ENCODE measurements at regions not wholly inside any gene's neighbourhood (a gene's known extent, or its start where the extent isn't known, plus 50 kb on each side); places are given as distances from the start of the nearest gene placed in this dataset.

DNA sequence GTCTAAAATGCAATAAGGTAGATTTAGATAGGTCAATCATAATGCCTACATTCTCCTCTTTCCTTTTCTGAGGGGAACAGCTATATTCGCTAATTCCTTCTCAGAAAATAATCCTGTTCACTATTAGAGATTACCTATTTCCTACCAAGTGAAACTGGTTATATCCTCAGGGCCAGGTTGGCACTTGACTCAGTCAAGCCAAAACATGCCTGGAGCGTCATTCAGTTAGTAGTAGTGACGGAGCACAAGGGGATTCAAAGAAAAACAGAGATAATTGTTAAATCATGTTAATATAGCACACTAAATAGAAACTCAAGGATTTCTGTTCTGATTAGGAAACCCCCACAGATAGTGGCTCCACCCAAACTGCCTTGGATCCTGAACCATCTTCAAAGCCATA lies 515.4 kb upstream of the PTPRD start:
- POLR2A ChIA-PET, result interaction anchor here (1.1 kb wide), 1 partner anchor 25 kb away, joined by 3 read pairs; no protein-coding TSS in a partner anchor

DNA sequence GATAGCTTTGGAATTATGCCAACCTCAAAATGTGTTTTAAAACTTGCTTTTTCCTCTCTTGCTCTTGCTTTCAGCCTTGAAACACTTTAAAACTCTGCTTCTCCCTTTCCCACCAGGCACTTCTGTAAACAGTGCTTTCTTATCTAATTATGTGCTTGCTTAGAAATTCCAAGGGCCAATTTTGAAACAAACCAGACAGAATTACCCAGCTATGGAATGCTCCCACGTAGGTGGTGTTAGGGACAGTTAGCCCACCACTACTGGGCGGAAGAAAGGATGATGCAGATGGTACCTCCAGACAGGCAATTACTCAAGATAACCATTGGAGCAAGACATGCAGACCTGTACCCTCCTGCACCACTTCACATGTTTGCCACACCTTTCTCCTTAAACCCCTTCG lies 523.0 kb upstream of the PTPRD start:
- Histone ChIP-seq H3K79me2 (ENCODE audit: insufficient read depth, low read depth, low read length) (no peaks in the 10 kb centered on the region), H3K4me2 (ENCODE audit: low read length) (no peak overlapping the region), H4K20me1 (ENCODE audit: insufficient read depth, low read length) (no peaks in the 10 kb centered on the region), H3K36me3 (ENCODE audit: insufficient read depth, low read length) (no peaks in the 10 kb centered on the region), H2AFZ (ENCODE audit: low read length) (no peak overlapping the region), H3K9me2 (ENCODE audit: insufficient read depth, low read length) (no peaks in the 10 kb centered on the region), H3K9me3 (ENCODE audit: low read length) (no peaks in the 10 kb centered on the region), H3K4me1 (ENCODE audit: insufficient read depth, low read length, poor library complexity, severe bottlenecking) (no peaks in the 10 kb centered on the region), H3K4me3 (ENCODE audit: low read depth, low read length, poor library complexity, severe bottlenecking) (no peak overlapping the region), H3K27ac (ENCODE audit: low read depth, low read length, poor library complexity, severe bottlenecking) (no peak overlapping the region)
- TF ChIP-seq, protein P1, sequence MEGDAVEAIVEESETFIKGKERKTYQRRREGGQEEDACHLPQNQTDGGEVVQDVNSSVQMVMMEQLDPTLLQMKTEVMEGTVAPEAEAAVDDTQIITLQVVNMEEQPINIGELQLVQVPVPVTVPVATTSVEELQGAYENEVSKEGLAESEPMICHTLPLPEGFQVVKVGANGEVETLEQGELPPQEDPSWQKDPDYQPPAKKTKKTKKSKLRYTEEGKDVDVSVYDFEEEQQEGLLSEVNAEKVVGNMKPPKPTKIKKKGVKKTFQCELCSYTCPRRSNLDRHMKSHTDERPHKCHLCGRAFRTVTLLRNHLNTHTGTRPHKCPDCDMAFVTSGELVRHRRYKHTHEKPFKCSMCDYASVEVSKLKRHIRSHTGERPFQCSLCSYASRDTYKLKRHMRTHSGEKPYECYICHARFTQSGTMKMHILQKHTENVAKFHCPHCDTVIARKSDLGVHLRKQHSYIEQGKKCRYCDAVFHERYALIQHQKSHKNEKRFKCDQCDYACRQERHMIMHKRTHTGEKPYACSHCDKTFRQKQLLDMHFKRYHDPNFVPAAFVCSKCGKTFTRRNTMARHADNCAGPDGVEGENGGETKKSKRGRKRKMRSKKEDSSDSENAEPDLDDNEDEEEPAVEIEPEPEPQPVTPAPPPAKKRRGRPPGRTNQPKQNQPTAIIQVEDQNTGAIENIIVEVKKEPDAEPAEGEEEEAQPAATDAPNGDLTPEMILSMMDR (conservative IDR thresholded peaks at IDR 0.05; ENCODE audit: low read length), result no peak
- no peak for TF ChIP-seq EZH2phosphoT487 (IDR thresholded peaks at IDR 0.05; ENCODE audit: borderline replicate concordance, low read depth, low read length)
- no TSS peak for BruUV-seq (replicated peaks)
- intact Hi-C loops (cut with micrococcal nuclease; ENCODE audit: unreplicated experiment), result no loop called here
- ChIA-PET POLR2A (no interaction called here), CTCF (ENCODE audit: unreplicated experiment) (no interaction called here)
- no peak for DNase-seq (ENCODE audit: low spot score)

More for the DNA sequence above, 515.4 kb upstream of the PTPRD start:
- H4K20me1 ChIP-seq (ENCODE audit: insufficient read depth, low read length), result no peaks in the 10 kb centered on the region
- intact Hi-C loops (cut with micrococcal nuclease; ENCODE audit: unreplicated experiment), result no loop called here
- H3K4me2 ChIP-seq (ENCODE audit: low read length), result no peak overlapping the region
- no peak overlapping the region for H2AFZ ChIP-seq (ENCODE audit: low read length)
- no peaks in the 10 kb centered on the region for H3K4me1 ChIP-seq (ENCODE audit: insufficient read depth, low read length, poor library complexity, severe bottlenecking)
- TF ChIP-seq EZH2phosphoT487 (IDR thresholded peaks at IDR 0.05; ENCODE audit: borderline replicate concordance, low read depth, low read length), result no peak
- TF ChIP-seq, protein P1 (conservative IDR thresholded peaks at IDR 0.05; ENCODE audit: low read length), result no peak
- no TSS peak for BruUV-seq (replicated peaks)
- no peaks in the 10 kb centered on the region for H3K79me2 ChIP-seq (ENCODE audit: insufficient read depth, low read depth, low read length)
- DNase-seq (ENCODE audit: low spot score), result no peak
- H3K4me3 ChIP-seq (ENCODE audit: low read depth, low read length, poor library complexity, severe bottlenecking), result no peak overlapping the region
- H3K9me2 ChIP-seq (ENCODE audit: insufficient read depth, low read length), result no peaks in the 10 kb centered on the region
- no peaks in the 10 kb centered on the region for H3K9me3 ChIP-seq (ENCODE audit: low read length)
- CTCF ChIA-PET (ENCODE audit: unreplicated experiment), result no interaction called here
- no peak overlapping the region for H3K27ac ChIP-seq (ENCODE audit: low read depth, low read length, poor library complexity, severe bottlenecking)
- H3K36me3 ChIP-seq (ENCODE audit: insufficient read depth, low read length), result no peaks in the 10 kb centered on the region

DNA sequence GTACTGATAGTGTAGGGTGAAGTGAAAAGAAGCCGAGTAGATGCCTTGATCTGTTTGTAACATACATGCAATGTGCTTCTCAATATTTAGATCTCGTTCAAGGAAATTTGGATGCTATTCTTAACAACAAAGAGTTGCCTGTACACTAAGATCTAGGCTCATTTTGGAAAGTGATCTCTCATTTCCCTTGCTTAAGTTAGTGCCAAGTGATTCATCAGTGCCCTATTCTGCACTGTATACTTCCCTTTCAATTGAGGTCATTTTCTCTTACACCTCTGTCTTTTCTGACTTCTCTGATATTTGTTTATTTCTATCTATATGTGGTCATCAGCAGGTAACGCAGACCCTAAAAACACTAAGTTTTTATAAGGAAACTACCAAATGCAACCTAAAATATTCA lies 528.6 kb upstream of the PTPRD start:
- no peaks in the 10 kb centered on the region for H3K4me1 ChIP-seq (ENCODE audit: insufficient read depth, low read length, poor library complexity, severe bottlenecking)
- no peak for DNase-seq (ENCODE audit: low spot score)
- ChIA-PET POLR2A (interaction anchor here (0.5 kb wide), 1 partner anchor 49 kb away, joined by 3 read pairs; no protein-coding TSS in a partner anchor), CTCF (ENCODE audit: unreplicated experiment) (no interaction called here)
- H3K36me3 ChIP-seq (ENCODE audit: insufficient read depth, low read length), result no peaks in the 10 kb centered on the region
- H4K20me1 ChIP-seq (ENCODE audit: insufficient read depth, low read length), result no peaks in the 10 kb centered on the region
- H2AFZ ChIP-seq (ENCODE audit: low read length), result no peak overlapping the region
- no peaks in the 10 kb centered on the region for H3K9me3 ChIP-seq (ENCODE audit: low read length)
- intact Hi-C loops (cut with micrococcal nuclease; ENCODE audit: unreplicated experiment), result no loop called here
- no TSS peak for BruUV-seq (replicated peaks)
- no peaks in the 10 kb centered on the region for H3K79me2 ChIP-seq (ENCODE audit: insufficient read depth, low read depth, low read length)
- H3K4me2 ChIP-seq (ENCODE audit: low read length), result no peak overlapping the region
- no peaks in the 10 kb centered on the region for H3K9me2 ChIP-seq (ENCODE audit: insufficient read depth, low read length)
- TF ChIP-seq EZH2phosphoT487 (IDR thresholded peaks at IDR 0.05; ENCODE audit: borderline replicate concordance, low read depth, low read length), result no peak
- TF ChIP-seq, protein P1 (conservative IDR thresholded peaks at IDR 0.05; ENCODE audit: low read length), result no peak
- no peak overlapping the region for H3K4me3 ChIP-seq (ENCODE audit: low read depth, low read length, poor library complexity, severe bottlenecking)
- H3K27ac ChIP-seq (ENCODE audit: low read depth, low read length, poor library complexity, severe bottlenecking), result no peak overlapping the region

All from OCI-LY7 (cell line).